Stimulated activated CD8-positive, alpha-beta memory T cell treated with anti-CD3 and anti-CD28 coated beads, Interleukin-7, amount 100 ng/mL, for 4 hours (primary cell): ENCODE measurements at regions not wholly inside any gene's neighbourhood (a gene's known extent, or its start where the extent isn't known, plus 50 kb on each side); places are given as distances from the start of the nearest gene placed in this dataset.

ENCODE experiments used
- DNase-seq, 2 donors: peaks; one replicate each; pipeline ENCODE4 v3.0.0-alpha.2; 2020; ENCODE audit warnings: low read depth in 2 of 2

GRCh38 chr10:20726381-20726780 lies 170.7 kb downstream of the NEBL start:
- DNase-seq, result no peak

GRCh38 chr10:20714979-20715378 lies 182.1 kb downstream of the NEBL start:
- no peak for DNase-seq

DNA sequence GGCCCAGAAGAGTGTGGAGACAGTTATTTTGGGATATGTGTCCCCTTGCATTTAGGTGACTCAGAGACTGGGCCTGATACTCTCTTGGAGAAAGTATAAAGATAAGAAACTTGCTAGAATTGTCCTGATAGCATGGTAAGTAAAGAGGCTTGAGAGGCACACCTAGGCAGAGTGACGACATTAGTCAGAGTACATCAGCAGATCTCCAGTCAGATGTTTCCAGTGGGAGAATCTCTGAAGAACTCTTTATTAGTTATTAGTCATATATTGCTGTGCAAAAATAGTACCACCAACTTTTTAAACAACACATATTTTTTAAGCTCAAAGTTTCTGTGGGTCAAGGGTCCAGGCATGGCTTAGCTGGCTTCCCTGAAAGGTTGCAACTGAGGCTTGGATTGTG lies 182.6 kb downstream of the NEBL start:
- no peak for DNase-seq

GRCh38 chr10:20713420-20713819 lies 183.7 kb downstream of the NEBL start:
- DNase-seq, result no peak

GRCh38 chr10:20712774-20713173 lies 184.3 kb downstream of the NEBL start:
- DNase-seq, result no peak

DNA sequence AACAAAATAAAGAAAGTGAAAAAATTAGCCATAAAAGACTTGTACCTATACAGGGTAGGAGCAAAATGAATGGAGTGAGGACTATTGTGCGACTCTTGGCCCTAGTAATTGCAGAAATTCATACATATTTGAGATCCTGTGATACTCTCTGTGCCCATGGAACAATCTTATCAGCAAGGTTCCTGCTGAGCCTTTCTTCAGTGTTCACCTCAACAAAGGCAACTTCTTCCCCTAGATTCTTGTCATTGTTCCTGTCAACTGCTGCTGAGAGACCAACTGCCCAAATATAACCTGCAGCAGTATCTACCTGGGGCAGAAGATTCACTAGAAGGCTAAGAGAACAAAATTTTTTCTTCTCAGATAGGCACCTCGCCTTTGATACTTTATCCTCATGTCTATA lies 187.4 kb downstream of the NEBL start:
- DNase-seq, result no peak

- no peak for DNase-seq
Observed at GRCh38 chr10:20708305-20708704, 188.8 kb downstream of the NEBL start.

- DNase-seq, result no peak
Observed at GRCh38 chr10:20707251-20707650, 189.9 kb downstream of the NEBL start.

- DNase-seq, result no peak
Observed at GRCh38 chr10:20698837-20699236, 198.3 kb downstream of the NEBL start.

DNA sequence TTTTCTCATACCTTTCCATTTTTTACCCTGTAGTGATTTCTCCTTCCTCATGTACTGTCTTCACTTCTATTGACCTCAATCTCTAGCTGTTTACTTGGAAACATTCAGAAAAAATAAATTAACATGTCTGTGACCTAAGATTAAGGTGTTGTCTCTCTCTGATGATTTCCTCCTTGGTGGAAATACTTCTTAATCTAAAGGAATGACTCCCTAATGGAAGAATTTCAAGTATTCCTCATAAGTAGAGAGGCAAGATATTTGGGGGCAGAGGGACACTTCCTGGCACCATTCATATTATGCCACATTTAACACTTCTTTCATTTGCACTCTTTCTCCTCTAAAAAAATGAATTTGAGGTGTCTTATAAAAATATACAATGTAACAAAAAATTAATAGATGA lies 202.8 kb downstream of the NEBL start:
- no peak for DNase-seq

DNA sequence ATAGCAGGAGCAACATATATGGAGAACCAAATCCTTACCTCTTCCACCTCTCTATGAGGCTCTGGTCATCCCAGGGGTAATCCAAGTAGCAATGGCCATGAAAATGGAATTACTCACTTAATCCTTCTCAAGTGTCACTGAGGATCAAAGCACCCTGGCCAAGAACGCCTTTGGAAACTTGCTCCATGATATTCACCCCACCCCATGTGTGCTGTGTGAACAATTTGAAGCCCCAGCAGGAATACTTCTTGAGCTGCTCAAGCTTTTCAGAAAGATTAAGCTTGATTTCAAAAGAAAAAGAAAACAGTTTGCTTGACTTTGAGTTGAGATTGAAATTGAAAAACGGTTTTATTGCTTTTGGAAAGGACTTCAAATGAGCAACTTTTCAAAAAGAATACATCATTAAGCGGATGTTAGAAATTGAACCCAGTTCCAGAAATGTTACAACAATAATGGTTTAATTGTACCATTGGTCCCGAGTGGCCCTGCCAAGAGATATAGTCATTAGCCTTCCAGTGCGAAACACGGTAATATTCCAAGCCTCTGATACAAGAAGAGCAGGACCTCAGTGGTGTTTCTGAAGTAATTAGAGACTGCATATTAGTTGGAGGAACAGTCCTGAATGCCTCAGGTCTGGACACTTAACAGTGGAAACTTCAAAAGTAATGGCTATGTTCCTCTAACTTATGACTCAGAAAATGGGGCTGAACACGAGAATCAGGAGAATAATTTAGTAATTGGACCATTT lies 208.1 kb downstream of the NEBL start:
- DNase-seq, result no peak

GRCh38 chr10:20686015-20686635 lies 211.0 kb downstream of the NEBL start:
- DNase-seq, result no peak

- DNase-seq, result no peak
Observed at GRCh38 chr10:20685462-20685861, 211.6 kb downstream of the NEBL start.

DNA sequence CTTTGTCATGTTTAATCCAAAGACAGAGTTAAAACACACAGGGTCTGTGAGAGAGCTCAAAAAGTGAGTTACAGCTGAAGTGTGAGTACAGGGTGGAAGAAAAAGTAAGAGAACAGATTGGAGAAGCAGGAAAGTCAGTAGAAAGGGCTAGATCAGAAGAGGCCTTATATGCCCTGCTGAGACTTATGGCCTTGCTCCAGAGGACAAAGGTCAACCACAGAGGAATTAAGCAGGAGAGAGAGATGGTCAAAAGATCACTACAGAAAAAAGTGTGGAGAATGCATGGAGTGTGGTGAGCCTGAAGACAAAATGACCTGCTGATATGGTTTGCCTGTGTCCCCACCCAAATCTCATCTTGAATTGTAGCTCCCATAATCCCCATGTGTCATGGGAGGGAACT lies 213.8 kb downstream of the NEBL start:
- no peak for DNase-seq

DNA sequence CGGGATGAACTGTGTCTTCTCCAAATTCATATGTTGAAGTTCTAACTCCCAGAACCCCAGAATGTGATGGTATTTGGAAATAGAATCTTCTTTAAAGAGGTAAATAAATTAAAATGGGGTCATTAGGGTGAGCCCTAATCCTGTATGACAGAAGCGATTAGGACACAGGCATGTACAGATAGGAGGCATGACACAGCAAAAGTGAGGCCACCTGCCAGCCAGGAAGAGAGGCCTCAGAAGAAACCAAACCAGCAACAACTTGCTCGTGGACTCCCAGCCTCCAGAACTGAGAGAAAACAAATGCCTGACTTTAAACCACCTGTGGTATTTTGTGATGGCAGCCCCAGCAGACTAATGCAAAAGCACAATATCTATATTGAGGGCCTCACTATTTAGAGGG lies 214.3 kb downstream of the NEBL start:
- no peak for DNase-seq

- no peak for DNase-seq
Observed at GRCh38 chr10:20677340-20677739, 219.8 kb downstream of the NEBL start.

DNA sequence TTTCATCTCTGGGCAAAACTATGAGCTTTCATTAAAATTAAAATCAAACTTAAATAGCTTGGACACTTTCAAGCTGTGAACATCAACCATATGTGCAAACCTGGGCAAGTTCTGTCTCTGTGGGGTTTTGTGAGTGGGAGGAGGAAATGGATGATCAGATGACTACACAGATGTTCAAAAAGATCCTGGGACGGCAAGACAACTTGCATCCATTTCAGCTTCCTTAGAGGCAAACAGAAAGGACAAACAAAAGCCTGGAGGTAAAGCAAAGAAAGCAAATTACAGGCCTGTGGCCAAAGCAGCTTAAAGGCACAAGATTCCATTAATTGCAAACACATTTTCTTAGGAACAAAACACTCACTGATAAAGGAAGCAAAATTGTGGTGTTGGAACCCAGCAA lies 222.2 kb downstream of the NEBL start:
- no peak for DNase-seq

DNA sequence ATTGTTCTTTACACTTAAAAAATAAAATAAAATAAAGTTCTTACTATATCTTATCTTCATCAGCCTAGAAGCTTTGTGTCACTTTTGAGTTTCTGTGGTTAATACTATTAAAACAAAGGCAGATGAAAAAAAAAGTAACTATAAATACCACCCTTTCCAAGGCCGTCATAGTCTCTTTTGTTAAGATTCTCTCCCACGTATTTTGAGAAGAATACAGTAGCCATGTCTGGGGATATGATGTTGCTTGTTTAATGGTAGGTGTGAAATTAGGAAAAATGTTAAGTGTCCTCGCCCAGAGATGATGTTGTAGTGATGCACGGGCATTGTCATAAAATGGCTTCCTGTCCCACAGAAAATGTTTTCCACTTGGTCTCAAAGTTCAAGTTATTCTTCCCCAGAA lies 223.9 kb downstream of the NEBL start:
- no peak for DNase-seq

- DNase-seq, result no peak
Observed at GRCh38 chr10:20672741-20673140, 224.4 kb downstream of the NEBL start.

DNA sequence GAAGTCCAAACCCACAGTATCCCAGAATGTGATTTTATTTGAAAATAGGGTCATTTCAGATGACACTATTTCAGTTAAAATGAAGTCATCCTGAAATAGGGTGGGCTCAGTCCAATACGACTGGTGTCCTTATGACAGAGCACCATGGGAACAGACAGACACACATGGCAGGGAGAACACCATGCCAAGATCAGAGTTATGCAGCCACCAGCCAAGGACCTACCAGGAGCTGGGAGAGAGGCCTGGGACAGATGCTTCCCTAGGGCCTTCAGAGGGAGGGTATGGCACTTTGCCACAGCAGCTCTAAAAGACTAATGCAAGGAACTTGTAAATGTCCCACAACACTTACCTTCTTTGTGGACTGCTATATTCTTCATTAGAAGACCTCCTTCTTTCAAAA lies 226.5 kb downstream of the NEBL start:
- DNase-seq, result no peak

DNA sequence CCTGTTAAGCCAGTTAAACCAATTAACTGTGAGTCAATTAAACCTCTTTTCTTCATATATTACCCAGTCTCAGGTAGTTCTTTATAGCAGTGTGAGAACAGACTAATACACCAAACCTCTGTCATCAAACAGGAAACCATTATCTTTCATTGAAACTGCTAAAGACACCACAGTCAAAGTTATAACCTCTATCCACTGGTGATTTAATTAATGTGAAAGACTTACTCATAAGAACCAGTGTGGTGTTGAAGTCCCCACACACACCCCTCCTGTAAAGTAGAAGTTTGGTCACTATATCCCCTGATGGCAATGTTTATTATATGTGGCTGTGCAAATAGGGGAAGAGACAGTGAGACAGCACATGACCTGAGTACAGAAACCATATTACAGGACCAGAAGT lies 228.1 kb downstream of the NEBL start:
- DNase-seq, result no peak

GRCh38 chr10:20662742-20663141 lies 234.4 kb downstream of the NEBL start:
- DNase-seq, result no peak

- no peak for DNase-seq
Observed at GRCh38 chr10:20659225-20659624, 237.9 kb downstream of the NEBL start.

GRCh38 chr10:20658158-20658557 lies 239.0 kb downstream of the NEBL start:
- DNase-seq, result no peak
